ENCODE measurements at regions not wholly inside any gene's neighbourhood (a gene's known extent, or its start where the extent isn't known, plus 50 kb on each side); places are given as distances from the start of the nearest gene placed in this dataset.
"Not testable (repeated sequence)": the region's sequence is repeated elsewhere in the genome, so short reads cannot be mapped to it uniquely, and the experiment has no call there.

GRCh38 chr12:87405918-87406317, 623.3 kb downstream of the C12orf50 start:
- no peak for DNase-seq

DNA sequence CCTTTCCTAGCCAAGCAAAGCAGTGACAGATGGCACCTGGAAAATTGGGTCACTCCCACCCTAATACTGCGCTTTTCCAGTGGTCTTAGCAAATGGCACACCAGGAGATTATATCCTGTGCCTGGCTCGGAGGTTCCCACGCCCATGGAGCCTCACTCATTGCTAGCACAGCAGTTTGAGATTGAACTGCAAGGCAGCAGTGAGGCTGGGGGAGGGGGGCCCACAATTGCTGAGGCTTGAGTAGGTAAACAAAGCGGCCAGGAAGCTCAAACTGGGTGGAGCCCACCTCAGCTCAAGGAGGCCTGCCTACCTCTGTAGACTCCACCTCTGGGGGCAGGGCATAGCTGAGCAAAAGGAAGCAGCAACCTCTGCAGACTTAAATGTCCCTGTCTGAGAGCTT, 635.0 kb downstream of the C12orf50 start:
- DNase-seq, result not testable (repeated sequence)

DNA sequence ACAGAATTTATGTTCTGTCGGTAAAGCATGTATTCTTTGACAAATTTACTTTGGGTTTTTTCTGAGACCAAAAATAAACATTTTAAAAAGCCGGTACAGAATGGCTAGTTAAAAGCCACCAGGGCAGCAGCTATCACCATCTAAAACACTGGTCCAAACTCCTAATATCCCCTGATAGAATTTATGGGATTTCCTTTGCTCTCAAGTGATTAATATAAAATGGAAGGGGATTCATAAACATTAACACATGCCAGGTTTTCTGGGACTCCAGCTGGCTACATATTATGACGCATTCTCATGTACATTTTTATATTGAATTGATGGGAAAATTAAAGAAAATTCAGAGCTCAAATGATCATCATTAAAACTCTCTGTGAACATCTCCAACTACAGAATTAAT, 640.8 kb downstream of the C12orf50 start:
- DNase-seq, result no peak

DNA sequence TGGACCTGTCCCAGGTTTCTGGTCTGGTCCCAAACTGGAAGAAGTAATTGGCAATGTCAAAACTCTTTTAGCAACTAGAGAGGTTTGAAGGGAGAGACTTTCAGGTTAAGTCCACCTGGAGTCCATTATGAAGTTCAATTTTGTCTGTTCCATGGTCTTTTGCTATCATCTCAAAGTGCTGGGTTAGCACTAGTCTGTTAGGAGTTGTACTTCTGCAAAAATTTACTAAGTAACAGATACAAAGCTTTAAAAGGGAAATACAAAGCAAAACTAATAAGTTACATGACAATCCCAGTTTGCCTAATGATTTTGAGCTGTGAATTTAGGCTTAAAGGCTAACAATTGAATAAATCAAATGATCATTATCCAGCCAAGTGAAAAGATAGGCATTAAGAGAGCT, 643.9 kb downstream of the C12orf50 start:
- DNase-seq, result no peak

- no peak for DNase-seq
Measured at GRCh38 chr12:87384226-87384625, 645.0 kb downstream of the C12orf50 start.

DNA sequence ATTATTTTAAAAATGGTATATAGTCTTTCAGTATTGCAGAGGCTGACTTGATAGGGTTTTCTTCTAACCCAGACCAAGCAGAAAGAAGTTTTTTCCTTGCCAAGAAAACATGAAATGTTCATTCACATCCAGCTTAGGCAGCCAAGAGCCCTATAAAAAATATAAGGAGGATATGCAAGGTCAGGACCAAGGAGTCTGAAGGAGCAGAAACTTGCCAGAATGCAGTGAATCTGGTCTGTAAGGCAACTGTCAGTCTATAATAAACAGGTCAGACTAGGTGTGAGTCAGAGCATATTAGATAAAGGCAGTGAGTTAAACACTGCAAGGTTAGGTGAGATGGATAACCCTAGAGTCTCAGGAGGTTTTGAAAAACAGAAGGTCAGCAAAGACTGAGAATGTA, 645.5 kb downstream of the C12orf50 start:
- DNase-seq, result no peak

GRCh38 chr12:87382959-87383566, 646.1 kb downstream of the C12orf50 start:
- no peak for DNase-seq

DNA sequence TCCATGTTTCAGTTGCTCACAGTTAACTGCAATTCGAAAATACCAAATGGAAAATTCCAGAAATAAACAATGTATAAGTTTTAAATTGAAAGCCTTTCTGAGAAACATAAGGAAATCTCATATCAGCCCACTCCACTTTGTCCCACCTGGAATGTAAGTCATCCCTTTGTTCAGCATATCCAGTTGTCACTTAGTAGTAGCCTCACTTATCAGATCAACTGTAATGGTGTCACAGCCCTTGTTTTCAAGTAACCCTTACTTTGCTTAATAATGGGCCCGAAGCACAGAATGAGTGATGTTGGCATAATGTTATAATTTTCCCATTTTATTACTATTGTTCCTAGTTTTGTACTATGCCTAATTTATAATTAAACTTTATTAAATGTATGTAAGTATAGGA, 646.8 kb downstream of the C12orf50 start:
- DNase-seq, result no peak

DNA sequence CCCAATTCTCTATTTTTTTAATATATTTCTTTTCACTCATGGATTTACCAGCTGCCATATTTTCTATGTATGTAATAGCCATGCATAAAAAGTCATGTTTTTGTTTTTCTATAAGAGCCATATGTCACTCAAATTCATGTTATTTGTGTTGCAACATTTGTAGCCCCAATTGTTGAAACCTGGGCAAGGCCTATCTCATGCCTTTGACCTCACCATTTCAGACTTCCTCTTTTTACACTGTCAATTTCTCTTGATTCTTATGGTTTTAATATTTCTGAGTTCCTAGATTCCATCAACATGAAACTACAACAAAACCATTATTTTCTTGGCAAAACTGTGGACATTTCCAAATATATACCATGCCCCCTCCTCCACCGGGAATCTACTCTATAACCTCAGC, 647.5 kb downstream of the C12orf50 start:
- no peak for DNase-seq

DNA sequence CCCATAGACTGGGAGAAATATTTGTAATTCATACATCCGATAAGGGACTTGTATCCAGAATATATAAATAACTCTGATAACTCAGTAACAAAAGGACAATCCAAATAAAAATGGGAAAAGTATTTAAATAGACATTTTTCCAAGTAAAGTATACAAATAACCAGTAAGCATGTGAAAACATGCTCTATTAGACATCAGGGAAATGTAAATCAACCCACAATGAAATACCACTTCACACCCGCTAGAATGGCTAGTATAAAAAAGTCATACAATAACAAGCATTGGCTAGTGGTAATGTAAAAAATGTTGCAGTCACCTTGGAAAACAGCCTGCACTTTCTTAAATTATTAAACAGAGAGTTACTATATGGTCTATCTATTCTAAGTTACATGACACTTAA, 650.7 kb downstream of the C12orf50 start:
- DNase-seq, result no peak

DNA sequence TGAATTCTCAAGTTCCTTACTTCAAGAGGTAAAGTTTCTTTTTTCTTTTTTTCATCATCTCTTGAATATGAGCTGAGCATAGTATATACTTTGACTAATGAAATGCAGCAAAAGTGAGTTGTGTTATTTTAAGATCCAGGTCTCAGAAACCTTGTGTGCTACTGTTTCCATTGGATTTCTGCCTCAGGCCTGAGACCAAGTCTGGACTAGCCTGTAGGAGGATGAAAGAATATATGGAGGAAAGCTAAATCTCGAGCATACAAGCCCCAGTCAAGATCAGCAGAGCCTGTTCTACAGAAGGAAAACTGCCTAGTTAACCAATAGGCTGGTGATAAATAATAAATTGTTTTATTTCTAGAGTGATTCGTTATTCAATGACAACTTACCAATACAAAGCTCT, 652.5 kb downstream of the C12orf50 start:
- DNase-seq, result no peak

- no peak for DNase-seq
Measured at GRCh38 chr12:87369161-87369560, 660.0 kb downstream of the C12orf50 start.

- DNase-seq, result no peak
Measured at GRCh38 chr12:87368259-87368658, 660.9 kb downstream of the C12orf50 start.

DNA sequence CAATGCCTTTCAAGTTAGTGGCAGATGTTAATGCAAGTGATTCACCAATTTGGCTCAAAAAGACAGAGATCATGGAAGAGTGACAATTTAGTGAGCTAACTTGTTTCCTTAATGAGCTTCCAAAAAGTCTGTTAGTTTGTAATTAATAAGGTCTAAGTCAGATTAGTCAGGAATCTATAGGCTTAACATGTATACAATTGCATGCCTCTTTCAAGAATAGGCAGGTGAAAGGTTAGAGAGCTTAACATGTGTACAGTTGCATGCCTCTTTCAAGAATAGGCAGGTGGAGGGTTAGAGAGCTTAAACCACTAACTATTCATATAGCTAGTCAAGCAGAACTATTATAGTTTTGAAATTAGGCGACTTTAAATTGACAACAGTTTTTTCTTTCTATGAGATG, 663.8 kb downstream of the C12orf50 start:
- DNase-seq, result no peak

GRCh38 chr12:87363497-87364084, 665.6 kb downstream of the C12orf50 start:
- no peak for DNase-seq

GRCh38 chr12:87349681-87350080, 679.5 kb downstream of the C12orf50 start:
- no peak for DNase-seq

DNA sequence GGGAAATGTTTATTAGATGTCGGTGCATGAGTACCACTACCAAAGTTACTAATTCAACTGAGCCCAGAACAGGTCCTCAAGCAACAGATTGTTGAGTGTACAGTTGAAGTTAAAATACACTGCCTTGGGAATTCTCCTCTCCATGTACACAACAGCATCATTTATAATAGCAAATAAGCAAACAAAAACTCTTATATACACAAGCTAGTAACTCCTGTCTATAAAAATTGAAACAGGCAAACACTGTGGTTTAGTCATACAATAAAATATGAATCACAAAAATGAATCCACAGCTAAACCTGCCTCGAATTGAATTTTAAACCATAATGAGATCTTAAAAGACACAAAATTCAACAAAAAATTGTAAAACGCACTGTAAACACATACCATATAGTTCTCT, 681.1 kb downstream of the C12orf50 start:
- no peak for DNase-seq

DNA sequence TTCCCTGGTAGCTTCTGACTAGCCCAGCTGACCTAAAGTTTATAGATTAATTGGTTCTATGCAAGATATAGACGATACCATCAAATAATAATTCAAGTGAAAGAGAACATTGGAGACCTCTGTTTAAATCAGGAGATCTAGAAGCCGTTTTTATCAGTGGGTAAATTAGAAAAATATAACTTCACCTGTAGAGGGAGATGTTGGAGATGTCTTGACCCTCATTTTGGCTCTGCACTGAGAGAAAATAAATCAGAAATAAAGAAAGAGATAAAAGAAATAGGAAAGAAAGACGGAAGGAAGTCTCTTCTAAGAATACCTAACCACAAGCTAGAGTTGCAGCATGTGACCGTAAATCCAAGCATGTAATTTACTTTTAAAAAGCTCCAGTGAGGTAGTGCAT, 684.5 kb downstream of the C12orf50 start:
- no peak for DNase-seq

DNA sequence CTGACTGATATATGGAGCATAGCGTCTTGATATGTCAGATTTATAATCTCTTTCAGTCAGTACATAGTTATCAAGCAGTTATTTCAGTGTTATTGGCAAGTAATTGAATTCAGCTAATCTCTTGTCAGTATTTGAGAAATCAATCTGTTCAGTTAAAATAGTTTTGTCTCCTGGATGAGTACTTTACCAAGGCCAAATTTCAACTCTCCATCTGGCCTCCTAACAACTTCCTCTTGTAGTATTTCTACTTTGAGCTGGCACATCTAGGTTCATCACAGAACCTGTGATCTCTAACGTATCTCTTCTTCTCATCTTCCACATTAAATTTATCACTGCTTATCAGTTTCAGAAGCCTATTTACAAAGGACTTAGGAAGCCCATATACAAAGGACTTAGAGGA, 690.5 kb downstream of the C12orf50 start:
- no peak for DNase-seq

- DNase-seq, result peak; percentile 48
Measured at GRCh38 chr12:87336814-87337336, 692.3 kb downstream of the C12orf50 start.

DNA sequence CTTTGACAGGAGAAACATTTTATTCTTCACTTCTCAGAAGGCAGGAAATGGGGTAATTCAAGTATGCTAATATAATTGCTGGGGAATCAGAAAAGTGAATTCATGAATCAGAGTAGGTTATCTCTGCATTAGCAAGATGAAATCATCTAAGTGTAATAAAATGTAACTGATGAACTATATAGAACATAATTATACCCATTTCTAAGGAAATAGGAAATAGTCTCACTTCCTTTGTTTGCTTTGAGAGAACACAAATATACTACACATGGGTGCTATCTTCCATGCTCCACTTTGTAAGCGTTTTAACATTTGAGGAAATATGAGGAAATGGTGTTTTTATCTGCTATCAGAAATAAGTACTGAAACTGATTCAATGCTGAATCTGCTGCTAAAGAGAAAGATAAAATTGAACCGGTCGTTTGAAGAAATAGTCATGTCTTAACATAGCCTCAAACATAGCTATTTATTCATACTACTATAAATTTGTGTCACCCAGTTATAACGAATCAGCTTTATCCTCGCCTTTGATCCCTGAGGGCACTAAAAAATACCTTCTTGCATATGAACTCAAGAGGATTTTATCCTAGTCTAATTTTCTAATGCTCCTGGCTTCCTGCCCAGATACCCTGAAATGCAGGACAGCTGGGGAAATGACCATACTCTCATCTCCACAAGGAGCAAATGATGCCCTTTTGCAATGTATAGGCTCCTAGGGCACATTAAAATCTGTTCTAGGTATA, 696.0 kb downstream of the C12orf50 start:
- DNase-seq, result peak; percentile 30

DNA sequence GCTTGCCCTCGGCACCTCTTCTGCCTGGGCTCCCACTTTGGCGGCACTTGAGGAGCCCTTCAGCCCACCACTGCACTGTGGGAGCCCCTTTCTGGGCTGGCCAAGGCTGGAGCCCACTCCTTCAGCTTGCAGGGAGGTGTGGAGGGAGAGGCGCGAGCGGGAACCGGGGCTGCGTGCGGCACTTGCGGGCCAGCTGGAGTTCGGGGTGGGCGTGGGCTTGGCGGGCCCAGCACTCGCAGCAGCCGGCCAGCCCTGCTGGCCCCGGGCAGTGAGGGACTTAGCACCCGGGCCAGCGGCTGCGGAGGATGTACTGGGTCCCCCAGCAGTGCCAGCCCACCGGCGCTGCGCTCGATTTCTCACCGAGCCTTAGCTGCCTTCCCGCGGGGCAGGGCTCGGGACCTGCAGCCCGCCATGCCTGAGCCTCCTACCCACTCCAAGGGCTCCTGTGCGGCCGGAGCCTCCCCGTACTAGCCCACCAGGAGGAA, 699.1 kb downstream of the C12orf50 start:
- DNase-seq, result not testable (repeated sequence)

DNA sequence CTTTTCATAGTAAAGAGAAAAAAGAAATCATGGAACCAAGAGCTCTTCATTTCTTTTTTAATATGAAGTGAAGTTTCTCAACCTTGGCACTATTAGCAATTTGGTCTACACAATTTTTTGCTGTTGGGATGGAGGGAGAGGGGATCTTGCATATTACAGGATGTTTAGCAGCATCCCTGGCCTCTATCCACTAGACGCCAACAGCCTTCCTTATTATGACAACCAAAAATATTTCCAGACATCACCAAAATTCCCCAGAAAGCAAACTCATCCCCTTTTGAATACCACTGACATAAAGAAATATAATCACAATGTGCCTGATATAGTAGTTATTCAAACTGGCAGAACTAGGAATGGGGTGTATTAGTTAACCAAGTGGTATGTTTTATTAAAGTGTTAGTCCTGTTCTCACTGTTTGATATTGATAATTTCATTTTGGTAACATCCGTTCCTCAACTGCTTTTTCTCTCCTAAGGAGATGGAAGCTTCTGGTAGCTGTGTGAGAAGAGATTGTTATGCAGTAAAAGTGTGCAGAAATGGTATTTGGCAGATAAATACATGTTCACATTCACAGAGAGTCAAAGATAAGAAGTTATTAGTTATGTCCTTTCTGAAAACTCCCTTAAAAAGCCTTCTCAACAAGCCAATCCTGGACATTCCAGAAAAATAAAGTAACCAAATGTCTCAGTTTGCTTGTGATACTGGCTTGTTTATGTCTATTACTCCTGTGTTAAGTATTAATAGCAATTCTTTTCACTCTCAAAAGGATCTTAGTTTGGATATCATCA, 699.9 kb downstream of the C12orf50 start:
- DNase-seq, result no peak
